Stimulated activated CD8-positive, alpha-beta memory T cell treated with anti-CD3 and anti-CD28 coated beads, Interleukin-4, amount 100 ng/mL, for 24 hours (primary cell): ENCODE measurements at regions not wholly inside any gene's neighbourhood (a gene's known extent, or its start where the extent isn't known, plus 50 kb on each side); places are given as distances from the start of the nearest gene placed in this dataset.
"Not testable (repeated sequence)": the region's sequence is repeated elsewhere in the genome, so short reads cannot be mapped to it uniquely, and the experiment has no call there.

ENCODE experiments used
- DNase-seq: peaks from one replicate; pipeline ENCODE4 v3.0.0-alpha.2; 2020; ENCODE audit warnings: low read depth

DNA sequence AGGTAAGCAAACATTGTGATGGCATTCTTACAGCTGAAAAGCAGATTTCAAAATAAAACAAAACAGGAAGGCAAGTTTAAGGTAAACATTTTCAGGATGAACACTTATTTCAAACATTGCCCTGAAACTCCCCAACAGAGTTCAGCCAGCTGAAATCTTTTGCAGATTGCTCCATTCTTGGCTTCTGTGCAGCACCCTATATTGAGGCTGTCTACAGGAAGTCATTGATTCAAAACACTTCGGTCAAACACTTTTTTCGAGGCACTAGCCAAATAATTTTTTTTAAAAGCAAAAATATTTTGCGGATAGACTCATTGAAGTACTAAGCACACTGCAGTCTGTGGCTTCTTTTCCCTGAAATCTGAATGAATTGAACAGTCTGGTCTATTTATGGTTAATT, 318.1 kb upstream of the PDE3A start:
- DNase-seq, result no peak

DNA sequence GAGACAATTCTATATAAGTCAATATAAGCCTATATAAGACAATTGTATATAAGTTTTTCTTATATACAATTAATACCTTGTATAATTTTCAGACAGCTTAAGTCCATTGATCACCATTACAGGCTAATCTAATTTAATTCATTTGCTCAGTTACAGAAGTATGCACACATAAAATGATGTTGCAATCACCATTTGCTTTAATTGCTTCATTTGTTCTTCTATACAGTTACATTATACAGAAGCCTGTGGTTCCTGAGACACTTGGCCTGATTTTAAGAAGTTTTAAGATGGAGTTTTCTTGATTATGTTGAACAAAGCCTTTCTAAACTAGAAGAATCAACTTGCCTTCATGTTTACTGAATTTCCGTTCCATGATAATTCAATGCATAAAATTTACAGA, 314.6 kb upstream of the PDE3A start:
- no peak for DNase-seq

DNA sequence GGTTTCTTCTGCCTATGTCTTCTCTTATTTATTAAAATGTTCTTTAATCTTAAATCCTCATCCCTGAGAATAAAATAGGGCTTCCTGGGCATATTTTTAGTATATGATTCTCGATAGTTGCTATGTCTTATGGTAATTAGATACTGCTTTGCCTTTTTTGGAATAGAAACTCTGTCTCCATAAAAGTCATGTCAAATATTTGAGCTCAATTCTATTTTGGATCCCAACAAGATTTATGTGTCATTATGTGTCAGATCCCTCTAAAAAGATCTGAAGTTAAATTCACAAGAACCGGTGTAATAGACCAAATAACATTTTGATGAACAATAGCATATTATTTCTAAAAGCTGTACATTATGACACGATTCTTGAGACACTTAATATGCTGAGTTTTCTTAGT, 312.5 kb upstream of the PDE3A start:
- DNase-seq, result no peak

DNA sequence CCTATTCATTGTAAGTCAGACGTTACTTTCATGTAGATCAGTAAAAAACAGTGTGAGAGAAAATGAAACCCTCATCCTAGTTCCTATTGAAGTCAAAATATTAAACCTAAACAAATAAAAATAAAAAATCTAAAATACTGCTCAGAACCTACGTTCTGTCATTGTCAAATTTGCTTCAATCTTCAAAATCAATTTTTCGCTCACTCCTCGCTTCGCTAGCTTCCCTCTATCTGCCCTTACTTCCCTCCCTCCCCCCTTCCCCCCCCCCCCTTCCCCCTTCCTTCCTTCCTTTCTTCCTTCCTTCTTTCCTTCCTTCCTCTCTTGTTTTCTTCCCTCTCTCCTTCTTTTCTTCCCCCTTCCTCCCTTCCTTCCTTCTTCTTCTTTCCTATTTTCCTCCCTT, 310.9 kb upstream of the PDE3A start:
- no peak for DNase-seq

DNA sequence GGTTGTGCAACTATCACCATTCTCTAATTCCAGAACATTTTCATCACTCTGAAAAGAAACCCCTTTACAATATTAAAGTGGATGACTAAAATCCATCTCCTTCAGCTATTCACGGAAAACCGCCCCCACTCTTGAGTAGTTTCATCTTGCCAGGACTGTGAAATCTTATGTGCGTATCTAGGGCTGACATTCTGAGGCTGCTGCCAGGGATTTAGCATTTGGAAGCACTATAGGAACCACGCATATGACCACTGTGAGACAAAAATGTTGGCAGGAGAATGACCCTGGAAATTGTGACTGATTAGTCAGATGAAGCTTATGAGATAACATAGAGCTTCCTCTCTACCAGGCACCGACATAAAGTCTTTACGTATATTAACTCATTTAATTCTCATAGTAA, 305.2 kb upstream of the PDE3A start:
- DNase-seq, result no peak

DNA sequence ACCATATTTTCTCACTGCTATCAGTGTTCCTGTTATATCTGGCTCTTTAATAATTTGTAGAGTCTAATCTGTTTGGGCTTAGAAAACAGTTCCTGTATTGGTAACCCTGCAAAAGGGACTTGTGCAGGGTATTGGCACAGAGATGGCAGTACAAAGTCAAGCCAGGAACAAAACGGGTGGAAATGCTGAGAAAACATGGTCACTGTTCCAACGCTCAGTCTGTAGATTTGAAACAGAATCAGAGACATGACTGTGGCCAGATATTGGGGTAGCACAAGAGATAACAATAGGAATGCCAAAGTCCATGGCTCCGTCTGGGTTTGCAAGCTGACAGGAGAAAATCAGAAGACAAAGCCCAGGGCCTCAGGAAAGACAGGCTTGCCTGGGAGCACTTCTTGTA, 290.7 kb upstream of the PDE3A start:
- no peak for DNase-seq

DNA sequence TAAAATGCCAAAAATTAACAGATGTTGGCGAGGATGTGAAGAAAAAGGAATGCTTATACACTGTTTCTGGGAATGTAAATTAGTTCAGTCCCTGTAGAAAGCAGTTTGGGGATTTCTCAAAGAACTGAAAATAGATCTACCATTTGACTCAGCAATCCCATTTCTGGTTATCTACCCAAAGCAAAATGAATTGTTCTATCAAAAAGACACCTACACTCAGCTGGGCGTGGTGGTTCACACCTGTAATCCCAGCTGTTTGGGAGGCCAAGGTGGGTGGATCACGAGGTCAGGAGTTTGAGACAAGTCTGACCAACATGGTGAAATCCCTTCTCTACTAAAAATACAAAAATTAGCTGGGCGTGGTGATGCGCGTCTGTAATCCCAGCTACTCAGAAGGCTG, 279.3 kb upstream of the PDE3A start:
- DNase-seq, result no peak

DNA sequence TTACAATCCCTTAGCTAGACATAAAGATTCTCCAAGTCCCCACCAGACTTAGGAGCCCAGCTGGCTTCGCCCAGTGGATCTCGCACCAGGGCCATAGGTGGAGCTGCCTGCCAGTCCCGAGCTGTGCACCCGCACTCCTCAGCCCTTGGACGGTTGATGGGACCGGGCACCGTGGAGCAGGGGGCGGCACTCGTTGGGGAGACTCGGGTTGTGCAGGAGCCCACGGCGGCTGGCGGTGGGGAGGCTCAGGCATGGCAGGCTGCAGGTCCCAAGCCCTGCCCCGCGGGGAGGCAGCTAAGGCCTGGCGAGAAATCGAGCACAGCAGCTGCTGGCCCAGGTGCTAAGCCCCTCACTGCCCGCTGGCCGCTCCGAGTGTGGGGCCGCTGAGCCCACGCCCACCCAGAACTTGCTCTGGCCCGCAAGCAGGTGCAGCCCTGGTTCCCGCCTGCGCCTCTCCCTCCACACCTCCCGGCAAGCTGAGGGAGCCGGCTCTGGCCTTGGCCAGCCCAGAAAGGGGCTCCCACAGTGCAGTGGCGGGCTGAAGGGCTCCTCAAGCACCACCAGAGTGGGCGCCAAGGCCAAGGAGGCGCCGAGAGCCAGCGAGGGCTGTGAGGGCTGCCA, 275.0 kb upstream of the PDE3A start:
- not testable (repeated sequence) for DNase-seq

DNA sequence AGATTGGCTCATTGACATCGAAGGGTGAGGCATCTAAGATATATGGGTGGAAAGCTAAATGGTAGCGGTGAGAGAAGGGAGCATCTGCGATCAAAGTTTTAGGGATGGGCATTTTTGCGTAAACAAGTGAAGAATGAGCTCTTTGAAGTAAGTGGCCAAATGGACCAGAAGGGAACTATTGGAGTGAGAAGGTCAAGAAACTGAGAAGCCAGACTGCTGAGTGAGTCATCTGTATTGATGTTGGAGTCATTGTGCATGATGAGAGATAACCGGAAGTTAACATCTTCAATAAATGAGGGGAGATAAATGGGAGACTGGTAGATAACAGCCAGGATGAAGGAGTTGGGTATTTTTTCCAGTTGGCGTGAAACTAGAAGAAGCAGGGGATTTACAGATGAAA, 271.9 kb upstream of the PDE3A start:
- DNase-seq, result no peak

DNA sequence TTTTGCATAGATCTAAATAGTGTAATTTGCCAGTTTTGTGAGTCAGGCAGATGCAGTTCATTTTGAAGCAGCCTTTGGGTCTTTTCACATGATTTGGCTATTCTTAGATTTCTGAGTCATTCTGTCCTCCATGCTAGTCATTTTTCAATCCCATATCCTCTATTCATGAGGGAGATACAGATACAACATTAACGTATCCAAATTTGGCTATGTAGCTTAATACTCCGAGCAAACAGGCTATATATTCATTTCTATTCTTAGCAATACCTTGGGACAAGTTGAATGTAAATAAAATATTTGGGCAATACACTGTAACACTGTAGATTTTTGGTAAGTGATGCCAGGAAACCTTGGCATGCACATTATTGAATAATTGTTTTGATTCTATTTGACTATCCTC, 270.7 kb upstream of the PDE3A start:
- no peak for DNase-seq

DNA sequence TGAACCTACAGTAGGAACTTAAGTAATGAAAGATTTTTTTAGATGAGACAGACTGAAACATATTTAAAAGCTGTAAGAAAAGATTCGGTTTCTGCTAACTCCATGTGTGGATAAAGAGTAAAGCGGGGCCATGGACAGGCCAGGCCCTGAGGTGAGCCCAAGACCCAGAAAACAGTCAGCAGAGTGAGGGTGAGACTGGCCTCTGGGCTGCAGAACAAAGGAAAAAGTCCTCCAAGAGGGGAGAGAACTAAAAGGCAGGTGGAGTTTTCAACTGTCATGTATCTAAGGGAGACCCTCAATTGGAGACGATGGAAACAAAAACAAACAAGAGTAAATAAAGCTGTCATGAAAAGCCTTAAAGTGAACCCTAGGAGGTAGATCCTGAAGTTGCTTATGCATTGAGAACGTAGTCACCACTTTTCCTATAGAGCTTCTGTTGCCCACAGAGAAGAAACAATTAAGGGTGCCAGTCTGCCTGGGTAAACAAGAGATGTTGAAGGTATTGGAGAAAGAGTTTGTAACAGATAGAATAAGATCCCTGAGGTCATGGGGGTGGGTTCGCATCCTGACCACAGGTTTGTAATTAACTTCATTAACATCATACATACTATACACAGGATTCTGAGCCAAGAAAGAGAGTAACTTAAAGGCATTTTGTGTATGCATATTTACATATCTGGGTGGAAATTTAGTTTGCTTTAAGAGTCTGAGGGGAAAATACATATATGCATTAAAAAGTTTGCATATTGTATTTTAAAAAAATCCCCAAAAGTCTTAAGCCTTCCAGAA, 268.7 kb upstream of the PDE3A start:
- DNase-seq, result no peak

DNA sequence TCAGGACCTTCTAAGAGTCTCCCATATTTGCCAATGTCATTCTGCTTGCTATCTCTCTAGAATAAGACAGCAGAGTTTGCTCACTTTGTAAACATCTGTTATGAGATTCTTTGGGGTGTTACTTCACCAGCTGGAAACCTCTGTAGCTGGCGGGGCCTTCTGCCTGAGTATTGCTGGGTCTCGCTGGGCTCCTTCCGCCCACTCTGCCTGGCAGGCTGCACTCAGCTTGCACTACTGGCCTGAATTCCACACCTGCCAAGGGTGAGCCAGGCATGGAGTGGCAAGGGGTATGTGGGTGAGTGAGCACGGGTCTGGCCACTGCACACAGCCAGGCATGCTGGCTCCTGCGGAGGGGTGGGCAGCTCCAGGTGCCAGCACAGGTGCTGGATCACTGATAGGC, 267.3 kb upstream of the PDE3A start:
- DNase-seq, result no peak

DNA sequence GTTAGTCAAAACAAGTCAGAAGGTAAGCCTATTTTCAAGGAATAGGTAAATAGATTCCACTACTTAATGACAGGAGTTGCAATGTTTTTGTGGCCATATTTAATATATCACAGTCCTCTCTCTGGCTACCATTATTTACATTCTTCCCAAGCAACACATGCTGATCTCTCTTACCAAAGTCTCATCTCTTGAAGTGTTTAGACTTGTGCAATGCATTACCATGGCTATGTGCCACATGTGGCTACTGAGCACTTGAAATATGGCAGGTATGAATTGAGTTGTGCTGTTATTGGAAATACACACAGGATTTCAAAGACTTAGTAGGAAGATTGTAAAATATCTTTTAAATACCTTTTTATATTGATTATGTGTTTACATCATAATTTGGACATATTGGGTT, 262.4 kb upstream of the PDE3A start:
- DNase-seq, result no peak

DNA sequence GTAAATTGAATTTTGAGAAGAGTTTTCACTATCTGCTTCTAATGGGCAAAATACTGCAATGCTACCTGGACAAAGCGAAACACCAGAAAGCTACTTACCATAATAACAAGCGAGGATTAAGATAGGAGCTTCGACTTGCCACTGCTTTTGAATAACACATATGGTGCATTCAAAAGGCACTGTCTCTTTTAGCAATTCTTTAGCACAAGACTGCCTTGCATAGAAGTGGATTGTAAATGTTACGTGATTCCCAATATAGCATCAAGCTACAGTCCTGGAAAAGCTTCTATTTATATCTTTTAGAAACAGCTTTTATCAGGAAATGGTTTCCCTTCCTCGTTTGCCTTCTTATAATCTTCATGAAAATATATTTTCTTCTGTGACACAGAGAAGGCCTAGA, 258.7 kb upstream of the PDE3A start:
- DNase-seq, result no peak

DNA sequence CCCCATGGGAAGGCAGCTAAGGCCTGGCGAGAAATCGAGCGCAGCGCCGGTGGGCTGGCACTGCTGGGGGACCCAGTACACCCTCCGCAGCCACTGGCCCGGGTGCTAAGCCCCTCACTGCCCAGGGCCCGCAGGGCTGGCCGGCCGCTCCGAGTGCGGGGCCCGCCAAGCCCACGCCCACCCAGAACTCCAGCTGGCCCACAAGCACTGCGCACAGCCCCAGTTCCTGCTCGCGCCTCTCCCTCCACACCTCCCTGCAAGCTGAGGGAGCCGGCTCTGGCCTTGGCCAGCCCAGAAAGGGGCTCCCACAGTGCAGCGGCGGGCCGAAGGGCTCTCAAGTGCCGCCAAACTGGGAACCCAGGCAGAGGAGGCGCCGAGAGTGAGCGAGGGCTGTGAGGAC, 253.0 kb upstream of the PDE3A start:
- not testable (repeated sequence) for DNase-seq

DNA sequence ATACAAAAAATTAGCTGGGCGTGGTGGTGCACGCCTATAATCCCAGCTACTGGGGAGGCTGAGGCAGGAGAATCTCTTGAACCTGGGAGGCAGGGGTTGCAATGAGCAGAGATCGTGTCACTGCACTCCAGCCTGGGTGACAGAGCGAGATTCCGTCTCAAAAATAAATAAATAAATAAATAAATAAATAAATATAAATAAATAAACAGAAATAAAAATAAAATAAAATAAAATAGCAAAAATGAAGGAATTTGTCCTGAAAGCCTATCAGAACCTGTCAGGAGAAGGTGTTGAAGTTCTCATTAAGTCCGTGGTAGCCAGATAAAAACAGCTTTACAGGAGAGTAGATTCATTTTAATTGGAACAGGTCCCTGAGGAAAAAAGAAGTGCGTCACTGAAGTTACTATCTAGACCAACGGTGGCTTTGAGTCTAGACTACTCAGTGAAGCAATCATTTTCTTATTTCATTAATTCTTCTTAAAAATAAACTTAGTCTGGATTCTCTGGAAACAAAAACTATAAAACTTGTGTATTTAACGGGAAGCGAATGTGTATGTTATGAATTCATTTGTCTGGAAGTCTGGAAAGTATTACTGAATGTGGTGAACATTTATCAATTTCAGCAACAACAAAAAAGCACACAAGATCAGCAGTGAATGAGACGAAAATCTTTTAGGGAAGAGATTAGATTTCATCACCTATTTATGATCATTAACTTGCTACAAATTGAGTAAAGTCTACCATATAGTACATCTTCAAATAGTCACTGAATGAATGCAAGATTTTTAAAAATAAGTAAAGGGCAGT, 248.5 kb upstream of the PDE3A start:
- DNase-seq, result no peak

DNA sequence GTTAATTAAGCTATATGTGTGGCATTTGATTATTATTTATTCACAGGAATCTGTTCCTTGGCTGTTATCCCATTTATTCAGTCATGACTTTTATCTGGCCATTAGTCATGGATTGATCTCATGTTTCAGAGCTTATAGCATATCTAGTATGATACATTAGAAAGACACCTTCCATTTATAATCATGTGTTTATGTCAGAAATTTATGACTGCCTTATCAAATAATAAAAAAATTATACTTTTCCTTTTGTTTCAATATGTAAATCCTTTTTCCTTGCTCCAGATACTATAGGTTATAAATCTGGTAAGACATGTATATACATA, 248.0 kb upstream of the PDE3A start:
- DNase-seq, result no peak

DNA sequence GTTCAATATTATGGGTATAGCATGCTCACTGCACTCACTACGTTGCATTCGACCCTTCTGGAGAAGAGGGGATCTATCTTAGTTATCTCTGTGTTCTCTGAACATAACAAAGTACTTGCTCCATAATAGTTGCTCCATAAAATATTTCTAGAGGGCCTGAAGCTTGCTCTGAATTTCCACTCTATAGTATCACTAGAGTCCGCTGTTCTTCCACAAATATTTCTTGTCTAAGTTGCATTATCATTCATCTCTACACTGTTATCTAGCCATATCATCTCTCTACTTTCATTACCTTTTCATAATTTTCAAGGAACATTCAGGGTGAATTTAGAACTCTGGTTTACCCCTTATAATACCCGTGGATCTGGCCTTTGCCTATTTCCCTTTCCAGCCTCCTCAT, 246.1 kb upstream of the PDE3A start:
- DNase-seq, result no peak

DNA sequence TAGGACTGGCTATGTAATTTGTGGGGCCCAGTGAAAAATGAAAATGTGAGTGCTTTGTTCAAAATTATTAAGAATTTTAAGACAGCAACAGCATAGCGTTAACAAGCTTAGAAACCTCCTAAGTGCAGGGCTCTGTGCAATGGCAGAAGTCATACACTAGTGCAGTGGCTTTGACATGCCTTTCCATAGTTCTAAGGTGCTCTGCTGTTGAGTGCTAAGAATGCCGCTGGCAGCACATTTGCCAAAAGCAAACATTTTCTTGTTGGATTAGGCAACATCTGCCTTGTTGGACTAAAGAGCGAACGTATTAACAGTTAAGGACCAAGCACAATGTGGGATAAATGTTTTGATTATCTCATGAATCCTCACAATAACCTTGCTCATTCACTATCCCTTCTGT, 244.9 kb upstream of the PDE3A start:
- DNase-seq, result no peak

DNA sequence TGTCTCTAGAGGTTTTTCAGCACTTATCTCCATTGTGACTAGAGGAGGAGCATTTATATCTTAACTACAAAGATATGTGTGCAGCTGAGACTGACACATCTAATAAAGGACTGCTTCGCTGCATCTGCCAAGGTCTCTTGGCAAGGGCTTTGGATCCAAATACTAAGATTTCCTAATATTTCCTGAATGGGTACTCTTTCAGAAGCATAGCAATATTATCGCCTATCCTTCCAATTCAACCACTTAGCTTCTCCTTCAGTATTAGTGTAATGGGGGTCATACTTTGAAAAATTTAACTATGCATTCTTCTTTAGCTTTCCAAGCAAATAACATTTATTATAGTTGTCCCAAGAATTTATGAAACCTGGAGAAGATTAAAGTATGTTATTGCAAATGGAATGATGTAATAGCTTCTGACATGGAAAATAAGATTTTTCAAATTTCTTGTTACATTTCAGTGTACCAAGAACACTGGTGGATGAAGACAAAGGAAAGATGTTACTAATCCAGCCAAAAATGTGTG, 243.0 kb upstream of the PDE3A start:
- no peak for DNase-seq

DNA sequence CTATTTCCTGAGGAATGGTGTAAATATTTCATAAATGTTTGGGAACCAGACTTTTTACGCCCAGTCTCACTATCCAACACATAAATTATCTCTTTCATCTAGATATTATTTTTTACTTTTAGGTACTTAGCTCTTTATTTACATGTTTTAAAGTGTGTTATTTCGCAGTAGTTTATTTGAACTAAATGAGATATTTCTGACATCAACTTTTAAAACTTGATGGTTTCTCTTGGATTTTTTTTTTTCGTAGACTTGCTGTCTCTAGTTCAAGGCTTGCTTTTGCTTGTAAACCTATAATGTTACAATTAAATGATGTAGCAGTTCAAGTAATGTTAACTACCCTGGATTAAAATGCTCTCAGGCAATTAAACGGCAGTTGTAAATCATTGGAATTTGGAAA, 241.7 kb upstream of the PDE3A start:
- DNase-seq, result no peak

DNA sequence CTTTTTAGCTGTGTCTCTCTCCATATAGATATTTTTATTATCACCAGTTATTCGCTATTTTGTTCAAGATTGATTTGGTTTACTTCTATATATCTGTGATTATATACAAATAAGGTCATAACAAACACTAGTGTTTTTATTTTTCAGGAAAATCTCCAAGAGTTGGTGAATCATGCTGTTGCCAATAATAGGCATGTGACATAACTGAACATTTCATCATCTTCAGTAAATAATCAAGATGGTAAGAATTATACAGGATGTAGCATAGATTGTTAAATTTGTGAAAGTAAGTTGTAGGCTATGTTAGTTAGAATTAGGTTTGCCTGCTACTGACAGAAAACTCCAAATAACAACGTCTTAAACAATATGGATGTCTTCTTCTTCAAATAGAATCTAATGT, 240.9 kb upstream of the PDE3A start:
- no peak for DNase-seq

DNA sequence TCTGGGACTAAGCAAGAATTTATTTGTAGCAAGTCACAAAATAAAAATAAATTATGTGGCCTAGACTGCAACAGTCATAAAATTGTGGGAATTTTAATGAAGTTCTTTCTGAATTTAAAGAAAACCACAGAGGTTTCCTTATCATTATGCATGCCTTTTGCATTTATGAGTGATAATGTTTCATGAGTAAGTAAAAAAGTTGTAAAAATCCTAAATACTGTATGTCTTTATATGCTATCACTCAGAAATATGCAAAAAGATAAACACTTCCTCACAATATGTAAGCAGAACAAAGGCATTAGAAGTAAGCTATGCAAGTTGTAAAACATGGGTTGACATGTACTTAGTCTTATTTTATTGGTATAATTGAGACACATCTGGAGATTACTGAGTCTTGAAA, 239.4 kb upstream of the PDE3A start:
- no peak for DNase-seq
